ENCODE measurements at regions not wholly inside any gene's neighbourhood (a gene's known extent, or its start where the extent isn't known, plus 50 kb on each side); places are given as distances from the start of the nearest gene placed in this dataset.

- DNase-seq (ENCODE audit: low read depth, low spot score), result no peak
- in situ Hi-C loops (cut with HindIII; ENCODE audit: low pct_unique_long_range_greater_than_20kb, low sequenced_read_pairs), result no loop called here
These were observed 58.9 kb downstream of the DIRAS3 start for GRCh38 chr1:67991546-67991945.

- no peak for DNase-seq (ENCODE audit: low read depth, low spot score)
- in situ Hi-C loops (cut with HindIII; ENCODE audit: low pct_unique_long_range_greater_than_20kb, low sequenced_read_pairs), result no loop called here
These were observed 62.4 kb downstream of the DIRAS3 start for GRCh38 chr1:67988066-67988465.

GRCh38 chr1:67987046-67987799 is 63.2 kb downstream of the DIRAS3 start:
- in situ Hi-C loops (cut with HindIII; ENCODE audit: low pct_unique_long_range_greater_than_20kb, low sequenced_read_pairs), result no loop called here
- peak; percentile 64 for DNase-seq (ENCODE audit: low read depth, low spot score)

- in situ Hi-C loops (cut with HindIII; ENCODE audit: low pct_unique_long_range_greater_than_20kb, low sequenced_read_pairs), result no loop called here
- DNase-seq (ENCODE audit: low read depth, low spot score), result no peak
These were observed 66.6 kb downstream of the DIRAS3 start for GRCh38 chr1:67983867-67984266.

- no peak for DNase-seq (ENCODE audit: low read depth, low spot score)
These were observed 70.4 kb downstream of the DIRAS3 start for GRCh38 chr1:67980028-67980427.

GRCh38 chr1:67979532-67979931 is 70.9 kb downstream of the DIRAS3 start:
- no peak for DNase-seq (ENCODE audit: low read depth, low spot score)
- in situ Hi-C loops (cut with HindIII; ENCODE audit: low pct_unique_long_range_greater_than_20kb, low sequenced_read_pairs), result no loop called here

More at GRCh38 chr1:67980028-67980427, 70.4 kb downstream of the DIRAS3 start:
- in situ Hi-C loops (cut with HindIII; ENCODE audit: low pct_unique_long_range_greater_than_20kb, low sequenced_read_pairs), result no loop called here

GRCh38 chr1:67978890-67979516 is 71.4 kb downstream of the DIRAS3 start:
- DNase-seq (ENCODE audit: low read depth, low spot score), result peak; percentile 9
- in situ Hi-C loops (cut with HindIII; ENCODE audit: low pct_unique_long_range_greater_than_20kb, low sequenced_read_pairs), result no loop called here

- in situ Hi-C loops (cut with HindIII; ENCODE audit: low pct_unique_long_range_greater_than_20kb, low sequenced_read_pairs), result no loop called here
- DNase-seq (ENCODE audit: low read depth, low spot score), result no peak
These were observed 72.7 kb downstream of the DIRAS3 start for GRCh38 chr1:67977756-67978155.

GRCh38 chr1:67973051-67973450 is 77.4 kb downstream of the DIRAS3 start:
- in situ Hi-C loops (cut with HindIII; ENCODE audit: low pct_unique_long_range_greater_than_20kb, low sequenced_read_pairs), result no loop called here
- no peak for DNase-seq (ENCODE audit: low read depth, low spot score)

- in situ Hi-C loops (cut with HindIII; ENCODE audit: low pct_unique_long_range_greater_than_20kb, low sequenced_read_pairs), result no loop called here
These were observed 80.3 kb downstream of the DIRAS3 start for GRCh38 chr1:67970088-67970487.

GRCh38 chr1:67969446-67969845 is 81.0 kb downstream of the DIRAS3 start:
- in situ Hi-C loops (cut with HindIII; ENCODE audit: low pct_unique_long_range_greater_than_20kb, low sequenced_read_pairs), result no loop called here
- peak; percentile 10 for DNase-seq (ENCODE audit: low read depth, low spot score)

More at GRCh38 chr1:67970088-67970487, 80.3 kb downstream of the DIRAS3 start:
- DNase-seq (ENCODE audit: low read depth, low spot score), result no peak

- in situ Hi-C loops (cut with HindIII; ENCODE audit: low pct_unique_long_range_greater_than_20kb, low sequenced_read_pairs), result no loop called here
- no peak for DNase-seq (ENCODE audit: low read depth, low spot score)
These were observed 83.8 kb downstream of the DIRAS3 start for GRCh38 chr1:67966666-67967009.

- in situ Hi-C loops (cut with HindIII; ENCODE audit: low pct_unique_long_range_greater_than_20kb, low sequenced_read_pairs), result no loop called here
- no peak for DNase-seq (ENCODE audit: low read depth, low spot score)
These were observed 84.3 kb downstream of the DIRAS3 start for GRCh38 chr1:67965995-67966665.

- in situ Hi-C loops (cut with HindIII; ENCODE audit: low pct_unique_long_range_greater_than_20kb, low sequenced_read_pairs), result no loop called here
- no peak for DNase-seq (ENCODE audit: low read depth, low spot score)
These were observed 87.2 kb downstream of the DIRAS3 start for GRCh38 chr1:67963263-67963662.

- in situ Hi-C loops (cut with HindIII; ENCODE audit: low pct_unique_long_range_greater_than_20kb, low sequenced_read_pairs), result no loop called here
- no peak for DNase-seq (ENCODE audit: low read depth, low spot score)
These were observed 89.7 kb downstream of the DIRAS3 start for GRCh38 chr1:67960766-67961165.

- in situ Hi-C loops (cut with HindIII; ENCODE audit: low pct_unique_long_range_greater_than_20kb, low sequenced_read_pairs), result no loop called here
- DNase-seq (ENCODE audit: low read depth, low spot score), result no peak
These were observed 92.0 kb downstream of the DIRAS3 start for GRCh38 chr1:67958472-67958871.

- in situ Hi-C loops (cut with HindIII; ENCODE audit: low pct_unique_long_range_greater_than_20kb, low sequenced_read_pairs), result no loop called here
- no peak for DNase-seq (ENCODE audit: low read depth, low spot score)
These were observed 93.4 kb downstream of the DIRAS3 start for GRCh38 chr1:67957066-67957465.

GRCh38 chr1:67956116-67956515 is 94.3 kb downstream of the DIRAS3 start:
- no peak for DNase-seq (ENCODE audit: low read depth, low spot score)
- in situ Hi-C loops (cut with HindIII; ENCODE audit: low pct_unique_long_range_greater_than_20kb, low sequenced_read_pairs), result no loop called here

GRCh38 chr1:67955591-67955990 is 94.8 kb downstream of the DIRAS3 start:
- in situ Hi-C loops (cut with HindIII; ENCODE audit: low pct_unique_long_range_greater_than_20kb, low sequenced_read_pairs), result no loop called here

More at GRCh38 chr1:67955591-67955990, 94.8 kb downstream of the DIRAS3 start:
- DNase-seq (ENCODE audit: low read depth, low spot score), result no peak
